Activated CD8-positive, alpha-beta memory T cell treated with anti-CD3 and anti-CD28 coated beads, Interleukin-2, amount 50 U/mL, for 1 hour (primary cell): ENCODE measurements at regions not wholly inside any gene's neighbourhood (a gene's known extent, or its start where the extent isn't known, plus 50 kb on each side); places are given as distances from the start of the nearest gene placed in this dataset.
"Not testable (repeated sequence)": the region's sequence is repeated elsewhere in the genome, so short reads cannot be mapped to it uniquely, and the experiment has no call there.

ENCODE experiments used
- DNase-seq: peaks from one replicate; pipeline ENCODE4 v3.0.0-alpha.2; 2020; ENCODE audit errors: extremely low read depth

- DNase-seq: no peak
Measured at GRCh38 chr22:19641254-19641982, 72.9 kb upstream of the SEPTIN5 start.

DNA sequence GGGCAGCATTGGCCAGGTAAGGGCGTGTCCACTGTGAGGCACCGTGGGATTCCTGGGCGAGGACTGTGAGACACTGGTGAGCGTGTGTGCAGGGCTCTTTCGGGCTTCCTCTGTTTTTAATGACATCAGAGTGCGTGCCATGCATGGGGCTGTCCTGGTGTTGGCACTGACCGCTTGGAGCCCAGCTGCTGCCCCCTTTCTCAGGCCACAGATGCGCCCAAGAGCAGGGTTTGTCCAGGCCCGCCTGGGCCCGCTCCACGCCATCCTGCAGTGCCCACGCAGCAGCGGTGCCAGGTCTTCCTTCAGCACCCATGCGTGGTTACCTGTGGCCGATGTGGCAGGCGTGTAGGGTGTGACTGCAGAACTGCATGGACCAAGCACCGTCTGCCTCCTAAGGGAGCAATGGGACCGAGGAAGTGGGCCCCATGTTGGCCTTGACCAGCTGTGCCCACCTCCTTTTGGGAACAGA is 72.3 kb upstream of the SEPTIN5 start:
- no peak for DNase-seq

GRCh38 chr22:19643448-19644313 is 70.6 kb upstream of the SEPTIN5 start:
- no peak for DNase-seq

DNA sequence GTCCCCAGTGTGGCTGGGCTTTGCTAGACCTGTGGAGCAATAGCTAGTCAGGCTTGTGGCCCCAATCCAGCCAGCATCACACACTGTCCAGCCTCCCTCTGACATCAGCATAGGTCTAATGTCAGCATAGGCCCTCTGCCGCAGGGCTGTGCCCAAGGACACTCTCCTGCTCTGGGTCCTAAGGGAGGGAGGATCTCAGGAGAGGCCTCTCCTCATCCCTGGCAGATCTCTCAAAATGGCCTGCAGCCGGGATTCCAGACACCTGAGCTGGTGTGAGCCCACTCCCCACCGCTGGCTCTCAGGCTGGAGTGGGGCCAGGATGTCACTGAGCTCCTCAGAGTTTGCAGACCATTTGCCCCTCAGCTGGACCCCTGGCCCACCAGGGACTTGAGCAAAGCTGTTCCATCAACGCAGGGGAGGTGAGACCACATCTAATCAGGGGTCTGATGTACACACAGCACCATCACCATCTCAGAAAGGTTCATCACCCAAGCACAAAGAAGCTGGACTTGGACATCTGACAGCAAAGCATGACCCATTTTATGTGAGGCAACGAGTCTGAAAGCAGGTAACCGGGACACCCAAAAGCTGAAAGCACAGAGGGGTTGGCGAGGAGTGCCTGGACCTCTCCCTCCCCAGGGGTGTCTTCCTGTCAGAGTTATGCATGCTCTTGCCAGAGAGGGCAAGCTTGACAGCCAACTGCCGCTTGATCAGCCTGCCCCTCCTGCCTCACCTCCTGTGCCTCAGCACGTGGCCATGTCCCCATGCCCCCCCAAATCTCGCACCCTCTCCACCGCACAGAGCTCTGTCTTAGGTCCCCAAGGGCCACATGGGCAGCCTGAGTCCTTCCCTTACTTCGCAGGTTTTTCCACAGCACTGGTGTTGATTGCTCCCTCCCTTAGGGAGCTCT is 69.7 kb upstream of the SEPTIN5 start:
- no peak for DNase-seq

GRCh38 chr22:19645391-19645790 is 68.9 kb upstream of the SEPTIN5 start:
- no peak for DNase-seq

DNA sequence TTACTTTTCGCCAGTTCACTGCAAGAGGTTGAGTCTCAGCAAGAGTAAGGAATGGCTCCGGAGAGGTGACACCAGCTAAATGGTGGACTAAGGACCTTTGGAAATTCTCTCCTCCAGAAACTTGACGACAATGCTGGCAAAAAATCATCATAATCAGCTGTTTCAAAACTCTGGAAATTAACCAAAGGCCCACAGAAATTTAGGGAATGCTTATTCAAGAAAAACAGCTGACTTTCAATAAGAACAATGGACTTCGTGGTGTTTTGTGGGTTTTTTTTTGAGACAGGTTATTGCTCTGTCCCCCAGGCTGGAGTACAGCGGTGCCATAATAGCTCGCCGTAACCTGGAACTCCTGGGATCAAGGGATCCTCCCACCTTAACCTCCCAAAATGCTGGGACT is 68.4 kb upstream of the SEPTIN5 start:
- no peak for DNase-seq

DNA sequence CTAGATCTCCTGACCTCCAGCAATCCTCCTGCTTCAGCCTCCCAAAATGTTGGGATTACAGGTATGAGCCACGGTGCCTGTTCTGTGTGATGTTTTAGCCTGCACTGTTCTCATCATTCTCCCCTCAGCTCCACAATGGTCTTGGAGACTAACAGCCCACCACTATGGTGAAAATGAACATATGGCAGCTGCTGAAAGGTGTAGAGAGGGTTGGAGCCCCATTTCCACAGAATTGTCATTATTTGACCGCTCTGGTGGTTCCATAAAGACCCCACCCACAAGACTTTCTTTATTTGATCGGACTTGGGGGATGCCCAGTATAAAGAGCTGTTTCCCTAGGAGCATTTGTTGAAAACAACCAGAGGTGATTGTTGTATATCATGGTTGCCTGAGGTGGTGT is 67.9 kb upstream of the SEPTIN5 start:
- DNase-seq: no peak

GRCh38 chr22:19648419-19648929 is 65.8 kb upstream of the SEPTIN5 start:
- DNase-seq: no peak

- DNase-seq: no peak
Measured at GRCh38 chr22:19652316-19652715, 62.0 kb upstream of the SEPTIN5 start.

- DNase-seq: no peak
Measured at GRCh38 chr22:19654338-19654987, 59.8 kb upstream of the SEPTIN5 start.

- DNase-seq: no peak
Measured at GRCh38 chr22:19655399-19655798, 58.9 kb upstream of the SEPTIN5 start.

- no peak for DNase-seq
Measured at GRCh38 chr22:19656541-19657251, 57.6 kb upstream of the SEPTIN5 start.

DNA sequence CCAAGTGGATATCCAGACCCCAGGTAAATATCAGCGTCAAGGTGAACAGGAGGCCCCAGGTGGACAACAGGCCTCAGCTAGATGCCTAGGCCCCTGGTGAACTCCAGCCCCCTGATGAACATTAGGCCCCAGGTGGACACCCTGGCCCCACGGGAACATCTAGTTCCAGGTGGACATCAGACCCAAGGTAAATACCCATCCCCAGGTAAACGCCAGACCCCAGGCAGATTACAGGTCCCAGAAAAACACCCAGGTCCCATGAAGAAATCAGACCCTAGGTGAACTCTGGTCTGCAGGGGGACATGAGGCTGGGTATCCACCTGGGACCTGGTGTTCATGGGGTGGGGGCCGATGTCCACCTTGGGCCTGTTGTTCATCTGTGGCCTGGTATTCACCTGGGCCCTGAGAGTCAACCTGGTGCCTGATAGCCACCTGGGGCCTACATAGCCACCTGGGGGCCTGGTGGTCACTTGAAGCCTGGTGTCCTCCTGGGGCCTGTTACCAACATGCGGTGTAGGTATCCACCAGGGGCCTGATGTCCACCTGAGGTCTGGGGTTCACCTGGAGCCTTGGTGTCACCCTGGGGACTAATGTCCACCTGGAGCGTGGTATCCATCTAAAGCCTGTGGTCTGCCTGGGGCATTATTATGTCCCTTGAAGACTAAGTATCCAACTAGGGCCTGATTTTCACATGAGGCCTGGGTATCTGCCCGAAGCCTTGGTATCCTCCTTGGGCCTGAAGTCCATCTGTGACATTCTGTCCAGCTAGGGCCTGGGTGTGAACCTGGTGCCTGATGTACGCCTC is 56.8 kb upstream of the SEPTIN5 start:
- DNase-seq: no peak

- no peak for DNase-seq
Measured at GRCh38 chr22:19658057-19658966, 56.0 kb upstream of the SEPTIN5 start.

- no peak for DNase-seq
Measured at GRCh38 chr22:19658967-19659804, 55.1 kb upstream of the SEPTIN5 start.

GRCh38 chr22:19659805-19660345 is 54.4 kb upstream of the SEPTIN5 start:
- DNase-seq: no peak

DNA sequence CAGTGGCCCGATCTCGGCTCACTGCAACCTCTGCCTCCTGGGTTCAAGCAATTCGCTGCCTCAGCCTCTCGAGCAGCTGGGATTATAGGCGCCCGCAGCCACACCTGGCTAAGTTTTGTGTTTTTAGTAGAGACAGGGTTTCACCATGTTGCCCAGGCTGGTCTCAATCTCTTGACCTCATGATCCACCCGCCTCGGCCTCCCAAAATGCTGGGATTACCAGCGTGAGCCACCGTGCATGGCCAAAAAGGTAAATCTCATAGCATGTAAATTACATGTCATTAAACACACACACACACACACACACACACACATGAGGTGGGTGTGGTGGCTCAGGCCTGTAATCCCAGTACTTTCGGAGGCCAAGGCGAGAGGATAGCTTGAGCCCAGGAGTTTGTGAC is 53.7 kb upstream of the SEPTIN5 start:
- DNase-seq: not testable (repeated sequence)
